ENCODE measurements at regions not wholly inside any gene's neighbourhood (a gene's known extent, or its start where the extent isn't known, plus 50 kb on each side); places are given as distances from the start of the nearest gene placed in this dataset.
"Not testable (repeated sequence)": the region's sequence is repeated elsewhere in the genome, so short reads cannot be mapped to it uniquely, and the experiment has no call there.

- TF ChIP-seq, protein P1, sequence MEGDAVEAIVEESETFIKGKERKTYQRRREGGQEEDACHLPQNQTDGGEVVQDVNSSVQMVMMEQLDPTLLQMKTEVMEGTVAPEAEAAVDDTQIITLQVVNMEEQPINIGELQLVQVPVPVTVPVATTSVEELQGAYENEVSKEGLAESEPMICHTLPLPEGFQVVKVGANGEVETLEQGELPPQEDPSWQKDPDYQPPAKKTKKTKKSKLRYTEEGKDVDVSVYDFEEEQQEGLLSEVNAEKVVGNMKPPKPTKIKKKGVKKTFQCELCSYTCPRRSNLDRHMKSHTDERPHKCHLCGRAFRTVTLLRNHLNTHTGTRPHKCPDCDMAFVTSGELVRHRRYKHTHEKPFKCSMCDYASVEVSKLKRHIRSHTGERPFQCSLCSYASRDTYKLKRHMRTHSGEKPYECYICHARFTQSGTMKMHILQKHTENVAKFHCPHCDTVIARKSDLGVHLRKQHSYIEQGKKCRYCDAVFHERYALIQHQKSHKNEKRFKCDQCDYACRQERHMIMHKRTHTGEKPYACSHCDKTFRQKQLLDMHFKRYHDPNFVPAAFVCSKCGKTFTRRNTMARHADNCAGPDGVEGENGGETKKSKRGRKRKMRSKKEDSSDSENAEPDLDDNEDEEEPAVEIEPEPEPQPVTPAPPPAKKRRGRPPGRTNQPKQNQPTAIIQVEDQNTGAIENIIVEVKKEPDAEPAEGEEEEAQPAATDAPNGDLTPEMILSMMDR (IDR thresholded peaks at IDR 0.05), result no peak
- TF ChIP-seq POLR2A (IDR thresholded peaks at IDR 0.05), result no peak
- WGBS, 2 donors, result 83 to 90% methylated on average over 3 to 5 of the region's 5 CpGs
- no peak overlapping the region for H3K27ac ChIP-seq
- no peaks in the 10 kb centered on the region for H3K36me3 ChIP-seq (ENCODE audit: low read depth, missing control alignments)
- no peak overlapping the region for H3K4me3 ChIP-seq
- no peaks in the 10 kb centered on the region for H3K9me3 ChIP-seq
- intact Hi-C loops (cut with DNase I; ENCODE audit: low total_unique reads), result no loop called here
- H3K4me1 ChIP-seq, result no peaks in the 10 kb centered on the region
- no peak for DNase-seq
- no peaks in the 10 kb centered on the region for H3K27me3 ChIP-seq
Measured at GRCh38 chr4:81715757-81716156, 244.1 kb upstream of the RASGEF1B start.

GRCh38 chr4:81715357-81715756 is 243.7 kb upstream of the RASGEF1B start:
- H3K27ac ChIP-seq; H3K9me3 ChIP-seq; intact Hi-C loops (cut with DNase I; ENCODE audit: low total_unique reads); H3K4me3 ChIP-seq; H3K4me1 ChIP-seq; DNase-seq; H3K27me3 ChIP-seq; H3K36me3 ChIP-seq (ENCODE audit: low read depth, missing control alignments): not testable (repeated sequence)
- WGBS, 2 donors, result 17 to 64% methylated on average over 1 to 8 of the region's 8 CpGs

DNA sequence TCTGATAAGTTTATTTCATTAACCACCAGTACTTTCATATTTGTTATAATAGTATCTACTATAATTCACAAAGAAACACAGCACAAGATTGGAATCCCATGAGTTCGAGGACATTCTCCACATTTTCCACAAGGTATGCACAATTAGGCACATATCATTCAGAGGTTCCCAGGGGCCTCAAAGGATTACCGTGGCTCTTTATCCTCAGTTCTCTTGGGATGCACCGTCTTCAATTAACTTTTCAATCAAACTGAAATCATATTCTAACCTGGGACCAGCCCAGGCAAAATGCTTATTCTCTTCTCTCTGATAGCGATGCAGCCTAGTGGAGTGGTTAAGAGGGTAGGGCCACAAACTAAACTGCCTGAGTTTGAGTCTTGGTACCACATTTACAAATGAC is 242.6 kb upstream of the RASGEF1B start:
- no peaks in the 10 kb centered on the region for H3K4me1 ChIP-seq
- no peak overlapping the region for H3K4me3 ChIP-seq
- intact Hi-C loops (cut with DNase I; ENCODE audit: low total_unique reads), result no loop called here
- no peak overlapping the region for H3K27ac ChIP-seq
- no peaks in the 10 kb centered on the region for H3K27me3 ChIP-seq
- TF ChIP-seq POLR2A (IDR thresholded peaks at IDR 0.05), result no peak
- TF ChIP-seq, protein P1 (IDR thresholded peaks at IDR 0.05), result no peak
- no peak for DNase-seq
- H3K9me3 ChIP-seq, result no peaks in the 10 kb centered on the region
- no peaks in the 10 kb centered on the region for H3K36me3 ChIP-seq (ENCODE audit: low read depth, missing control alignments)
- WGBS, 2 donors, result 86 to 89% methylated on average over 4 of the region's 4 CpGs

DNA sequence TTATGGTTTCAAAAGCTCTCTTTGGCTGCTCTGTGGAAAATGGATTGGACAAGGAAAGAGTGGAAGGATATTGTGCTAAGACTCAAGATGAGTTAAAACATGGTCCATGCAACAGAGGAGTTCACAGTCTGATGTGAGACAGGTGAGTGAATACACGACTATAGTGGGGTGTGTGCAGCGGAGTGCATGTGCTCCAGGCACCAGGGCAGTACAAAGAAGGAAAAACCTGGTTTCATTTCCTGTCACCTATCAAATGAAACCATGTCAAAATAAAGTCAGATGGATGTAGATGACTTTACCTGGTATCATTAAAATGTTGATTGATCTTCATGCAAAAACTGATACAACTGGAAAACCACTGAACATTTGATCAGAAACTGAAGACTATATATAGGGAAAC is 241.0 kb upstream of the RASGEF1B start:
- H3K27me3 ChIP-seq, result no peaks in the 10 kb centered on the region
- H3K4me1 ChIP-seq, result no peaks in the 10 kb centered on the region
- DNase-seq, result no peak
- intact Hi-C loops (cut with DNase I; ENCODE audit: low total_unique reads), result no loop called here
- H3K9me3 ChIP-seq, result no peaks in the 10 kb centered on the region
- H3K4me3 ChIP-seq, result no peak overlapping the region
- no peak overlapping the region for H3K27ac ChIP-seq
- WGBS, 2 donors, result 96 to 97% methylated on average over 2 of the region's 2 CpGs
- H3K36me3 ChIP-seq (ENCODE audit: low read depth, missing control alignments), result no peaks in the 10 kb centered on the region
- TF ChIP-seq POLR2A (IDR thresholded peaks at IDR 0.05), result no peak
- TF ChIP-seq, protein P1 (IDR thresholded peaks at IDR 0.05), result no peak

- Histone ChIP-seq H3K4me3 (no peak overlapping the region), H3K27ac (no peak overlapping the region), H3K4me1 (no peaks in the 10 kb centered on the region), H3K9me3 (no peaks in the 10 kb centered on the region), H3K27me3 (no peaks in the 10 kb centered on the region), H3K36me3 (ENCODE audit: low read depth, missing control alignments) (no peaks in the 10 kb centered on the region)
- no peak for DNase-seq
- TF ChIP-seq, protein P1 (IDR thresholded peaks at IDR 0.05), result no peak
- intact Hi-C loops (cut with DNase I; ENCODE audit: low total_unique reads), result no loop called here
- 51 to 68% methylated on average over 2 of the region's 2 CpGs for WGBS, 2 donors
Measured at GRCh38 chr4:81704461-81704860, 232.8 kb upstream of the RASGEF1B start.
